ENCODE measurements at regions not wholly inside any gene's neighbourhood (a gene's known extent, or its start where the extent isn't known, plus 50 kb on each side); places are given as distances from the start of the nearest gene placed in this dataset.

GRCh38 chr4:189787216-189788031, 153.2 kb upstream of the FRG1 start:
- no peak overlapping the region for H3K4me3 ChIP-seq (ENCODE audit: low read length)
- TF ChIP-seq EZH2phosphoT487 (IDR thresholded peaks at IDR 0.05; ENCODE audit: low read length) (no peak), CTCF (IDR thresholded peaks at IDR 0.05; ENCODE audit: low read length) (no peak), EZH2 (optimal IDR thresholded peaks at IDR 0.05; ENCODE audit: low read depth, low read length) (no peak)
- H3K27me3 ChIP-seq (replicated peaks; ENCODE audit: insufficient read depth, low read length), result no peaks in the 10 kb centered on the region
- H3F3A ChIP-seq (ENCODE audit: insufficient read depth, low read length), result no peaks in the 10 kb centered on the region
- no peaks in the 10 kb centered on the region for H3K4me1 ChIP-seq (ENCODE audit: low read length)
- H3K36me3 ChIP-seq (replicated peaks; ENCODE audit: insufficient read depth, low read length), result no peaks in the 10 kb centered on the region
- no peak for DNase-seq
- no peaks in the 10 kb centered on the region for H4K20me1 ChIP-seq (ENCODE audit: insufficient read depth, low read length)
- no peak overlapping the region for H3K27ac ChIP-seq (ENCODE audit: low read length)
- H3K4me2 ChIP-seq (ENCODE audit: low read depth, low read length), result no peak overlapping the region
- no peaks in the 10 kb centered on the region for H3K9me3 ChIP-seq (replicated peaks; ENCODE audit: insufficient read depth, low read length)
- H3K9me2 ChIP-seq (replicated peaks; ENCODE audit: insufficient read depth, low read length), result no peaks in the 10 kb centered on the region
- H3K79me2 ChIP-seq (ENCODE audit: low read length), result no peaks in the 10 kb centered on the region
- no peak overlapping the region for H3K9ac ChIP-seq (ENCODE audit: low read length)
- H2AFZ ChIP-seq (ENCODE audit: low read length), result no peak overlapping the region

- Histone ChIP-seq H3K9ac (ENCODE audit: low read length) (no peak overlapping the region), H3F3A (ENCODE audit: insufficient read depth, low read length) (no peaks in the 10 kb centered on the region), H3K27ac (ENCODE audit: low read length) (no peak overlapping the region), H3K36me3 (replicated peaks; ENCODE audit: insufficient read depth, low read length) (no peaks in the 10 kb centered on the region), H3K9me3 (replicated peaks; ENCODE audit: insufficient read depth, low read length) (no peaks in the 10 kb centered on the region), H3K27me3 (replicated peaks; ENCODE audit: insufficient read depth, low read length) (no peaks in the 10 kb centered on the region), H4K20me1 (ENCODE audit: insufficient read depth, low read length) (no peaks in the 10 kb centered on the region), H3K4me1 (ENCODE audit: low read length) (no peaks in the 10 kb centered on the region), H3K4me2 (ENCODE audit: low read depth, low read length) (0 out of 2 replicates have a peak overlapping the region, but pooled peaks have one; percentile 21), H3K9me2 (replicated peaks; ENCODE audit: insufficient read depth, low read length) (no peaks in the 10 kb centered on the region), H3K4me3 (ENCODE audit: low read length) (no peak overlapping the region), H2AFZ (ENCODE audit: low read length) (no peak overlapping the region), H3K79me2 (ENCODE audit: low read length) (no peaks in the 10 kb centered on the region)
- TF ChIP-seq CTCF (IDR thresholded peaks at IDR 0.05; ENCODE audit: low read length) (peak; percentile 67), EZH2phosphoT487 (IDR thresholded peaks at IDR 0.05; ENCODE audit: low read length) (no peak), EZH2 (optimal IDR thresholded peaks at IDR 0.05; ENCODE audit: low read depth, low read length) (no peak)
- peak; percentile 30 for DNase-seq
Observed at GRCh38 chr4:189792924-189793618, 147.6 kb upstream of the FRG1 start.

GRCh38 chr4:189800545-189801088, 140.1 kb upstream of the FRG1 start:
- Histone ChIP-seq H3K79me2 (ENCODE audit: low read length) (no peaks in the 10 kb centered on the region), H2AFZ (ENCODE audit: low read length) (no peak overlapping the region), H3K36me3 (replicated peaks; ENCODE audit: insufficient read depth, low read length) (no peaks in the 10 kb centered on the region), H3K9me3 (replicated peaks; ENCODE audit: insufficient read depth, low read length) (no peaks in the 10 kb centered on the region), H3K4me1 (ENCODE audit: low read length) (no peaks in the 10 kb centered on the region), H3K27me3 (replicated peaks; ENCODE audit: insufficient read depth, low read length) (no peaks in the 10 kb centered on the region), H3K9ac (ENCODE audit: low read length) (no peak overlapping the region), H4K20me1 (ENCODE audit: insufficient read depth, low read length) (no peaks in the 10 kb centered on the region), H3K4me3 (ENCODE audit: low read length) (no peak overlapping the region), H3K9me2 (replicated peaks; ENCODE audit: insufficient read depth, low read length) (no peaks in the 10 kb centered on the region), H3F3A (ENCODE audit: insufficient read depth, low read length) (no peaks in the 10 kb centered on the region), H3K4me2 (ENCODE audit: low read depth, low read length) (no peak overlapping the region), H3K27ac (ENCODE audit: low read length) (no peak overlapping the region)
- DNase-seq, result no peak
- no peak for TF ChIP-seq EZH2phosphoT487 (IDR thresholded peaks at IDR 0.05; ENCODE audit: low read length)
- TF ChIP-seq EZH2 (optimal IDR thresholded peaks at IDR 0.05; ENCODE audit: low read depth, low read length), result no peak
- no peak for TF ChIP-seq CTCF (IDR thresholded peaks at IDR 0.05; ENCODE audit: low read length)
